BE2C (cell line): ENCODE measurements at regions not wholly inside any gene's neighbourhood (a gene's known extent, or its start where the extent isn't known, plus 50 kb on each side); places are given as distances from the start of the nearest gene placed in this dataset.
"Not testable (repeated sequence)": the region's sequence is repeated elsewhere in the genome, so short reads cannot be mapped to it uniquely, and the experiment has no call there.

ENCODE experiments used
- DNase-seq: peaks from one replicate; pipeline ENCODE4 v3.0.0-alpha.2; 2020
- H3K27me3 ChIP-seq: fragments of 250-450 bp; sonication (Bioruptor Pico); 2 replicates; pipeline ENCODE4 v1.5.1; 2020; ENCODE audit warnings: mild to moderate bottlenecking
- H3K36me3 ChIP-seq: fragments of 250-450 bp; sonication (Bioruptor Pico); 2 replicates; pipeline ENCODE4 v1.5.1; 2020; ENCODE audit warnings: mild to moderate bottlenecking
- H3K4me1 ChIP-seq: fragments of 250-450 bp; sonication (Bioruptor Pico); 2 replicates; pipeline ENCODE4 v1.5.1; 2020
- H3K4me3 ChIP-seq: 2 replicates; pipeline ENCODE4 v1.5.1; 2011; ENCODE audit warnings: low read depth, low read length
- H3K9me3 ChIP-seq: fragments of 250-450 bp; sonication (Bioruptor Pico); 2 replicates; pipeline ENCODE4 v1.5.1; 2020
- CTCF ChIP-seq: IDR thresholded peaks from 2 replicates; pipeline ENCODE4 v1.5.1; 2012; ENCODE audit warnings: mild to moderate bottlenecking, low read depth, low read length

- no peaks in the 10 kb centered on the region for H3K27me3 ChIP-seq
- no peaks in the 10 kb centered on the region for H3K36me3 ChIP-seq
- TF ChIP-seq CTCF, result no peak
- no peaks in the 10 kb centered on the region; the same call in 1 of the 2 replicates for H3K4me1 ChIP-seq
- H3K9me3 ChIP-seq, result no peaks in the 10 kb centered on the region
- no peak for DNase-seq
- H3K4me3 ChIP-seq, result no peak overlapping the region
These were observed 218.0 kb downstream of the RBM26 start for GRCh38 chr13:79187917-79188690.

- DNase-seq, result no peak
- H3K27me3 ChIP-seq, result no peaks in the 10 kb centered on the region
- no peaks in the 10 kb centered on the region; the same call in 1 of the 2 replicates for H3K4me1 ChIP-seq
These were observed 220.5 kb downstream of the RBM26 start for GRCh38 chr13:79185580-79185979.

GRCh38 chr13:79183231-79183630 is 222.8 kb downstream of the RBM26 start:
- Histone ChIP-seq H3K4me3 (no peak overlapping the region), H3K9me3 (no peaks in the 10 kb centered on the region), H3K27me3 (no peaks in the 10 kb centered on the region), H3K4me1 (no peaks in the 10 kb centered on the region), H3K36me3 (no peaks in the 10 kb centered on the region)
- TF ChIP-seq CTCF, result no peak
- no peak for DNase-seq

More at GRCh38 chr13:79185580-79185979, 220.5 kb downstream of the RBM26 start:
- Histone ChIP-seq H3K9me3 (no peaks in the 10 kb centered on the region), H3K4me3 (no peak overlapping the region), H3K36me3 (no peaks in the 10 kb centered on the region)
- no peak for TF ChIP-seq CTCF

GRCh38 chr13:79173691-79174090 is 232.4 kb downstream of the RBM26 start:
- not testable (repeated sequence) for H3K4me1 ChIP-seq, H3K36me3 ChIP-seq, H3K27me3 ChIP-seq, DNase-seq, H3K9me3 ChIP-seq, H3K4me3 ChIP-seq

- not testable (repeated sequence) for DNase-seq, H3K4me3 ChIP-seq, H3K9me3 ChIP-seq, H3K4me1 ChIP-seq, H3K27me3 ChIP-seq, H3K36me3 ChIP-seq
These were observed 233.1 kb downstream of the RBM26 start for GRCh38 chr13:79172924-79173323.

GRCh38 chr13:79171141-79172061 is 234.7 kb downstream of the RBM26 start:
- no peaks in the 10 kb centered on the region for H3K4me1 ChIP-seq
- no peak overlapping the region for H3K4me3 ChIP-seq
- no peaks in the 10 kb centered on the region for H3K27me3 ChIP-seq
- no peak for DNase-seq
- no peaks in the 10 kb centered on the region for H3K9me3 ChIP-seq
- TF ChIP-seq CTCF, result no peak
- H3K36me3 ChIP-seq, result no peaks in the 10 kb centered on the region

GRCh38 chr13:79160818-79161217 is 245.2 kb downstream of the RBM26 start:
- H3K27me3 ChIP-seq, result no peaks in the 10 kb centered on the region
- TF ChIP-seq CTCF, result no peak
- no peak for DNase-seq
- H3K36me3 ChIP-seq, result no peaks in the 10 kb centered on the region
- H3K4me1 ChIP-seq, result no peaks in the 10 kb centered on the region
- no peak overlapping the region for H3K4me3 ChIP-seq
- H3K9me3 ChIP-seq, result no peaks in the 10 kb centered on the region
